HCT116 (cell line): ENCODE measurements at regions not wholly inside any gene's neighbourhood (a gene's known extent, or its start where the extent isn't known, plus 50 kb on each side); places are given as distances from the start of the nearest gene placed in this dataset.

Experiments
- ATAC-seq: fragments of 200-7000 bp; cut with Tn5 transposase; 2 replicates; pipeline ENCODE4 v1.9.1; 2020; ENCODE audit warnings: mild to moderate bottlenecking, moderate library complexity
- BruUV-seq: library from RNA; stranded (reverse); fragments of 400-500 nt; replicated peaks from 2 replicates; lab custom pipeline; 2021; lab: Mats Ljungman, UMichigan
- CTCF ChIA-PET: fragments of 300-600 bp; sonication (Branson Sonifier 250); formaldehyde crosslinking; loops from one replicate; lab custom pipeline; 2021; ENCODE audit warnings: antibody characterized with exemption; lab: Charles Lee
- POLR2A ChIA-PET: fragments of 300-600, 350-600 bp; sonication (Branson Sonifier 250); formaldehyde crosslinking; loops from one replicate; lab custom pipeline; 2021; ENCODE audit warnings: antibody characterized with exemption; lab: Charles Lee
- RAD21 ChIA-PET, 2 experiments: fragments of 300-600 bp; sonication (Branson Sonifier 250); formaldehyde crosslinking; loops; one replicate each; lab custom pipeline; 2023; ENCODE audit warnings: low total read pairs in 2 of 2; ENCODE audit not compliant: uncharacterized antibody in 2 of 2, unreplicated experiment in 2 of 2, low non-redundant PET in 1 of 2; lab: Charles Lee
- DNase-seq: peaks from one replicate; pipeline ENCODE4 v3.0.0-alpha.2; 2010; ENCODE audit warnings: low read depth, low spot score
- H2AFZ ChIP-seq: fragments of 200-600 bp; shearing (Covaris generic), sonication (generic); 2 replicates; pipeline ENCODE4 v1.6.1; 2017; ENCODE audit warnings: low read depth, mixed run types, mixed read lengths, antibody characterized with exemption, low read length; ENCODE audit not compliant: poor library complexity, severe bottlenecking
- H3K27ac ChIP-seq: 2 replicates; pipeline ENCODE4 v1.5.1; 2012; ENCODE audit warnings: low read depth, low read length
- H3K27me3 ChIP-seq: fragments of 200-600 bp; sonication (generic); 2 replicates; pipeline ENCODE4 v1.6.1; 2016; ENCODE audit warnings: mixed run types, low read length, mixed read lengths; ENCODE audit not compliant: insufficient read depth
- H3K36me3 ChIP-seq, 2 experiments: fragments of 200-500 bp in 1 of 2; fragments of 200-600 bp in 1 of 2; sonication (Bioruptor generic) in 1 of 2; sonication (generic) in 1 of 2; 2 replicates each; pipeline versions ENCODE4 v1.5.1 to v1.6.1; 2014 to 2016; ENCODE audit warnings: low read length in 2 of 2, inconsistent platforms in 1 of 2, mixed read lengths in 1 of 2, mixed run types in 1 of 2; ENCODE audit not compliant: insufficient read depth in 2 of 2, control insufficient read depth in 1 of 2
- H3K4me1 ChIP-seq, 2 experiments: fragments of 200-600 bp in 1 of 2; sonication (generic) in 1 of 2; 2 replicates each; pipeline versions ENCODE4 v1.5.1 to v1.6.1; 2012 to 2017; ENCODE audit warnings: low read length in 2 of 2, inconsistent platforms in 1 of 2, mild to moderate bottlenecking in 1 of 2, mixed read lengths in 1 of 2, mixed run types in 1 of 2, moderate library complexity in 1 of 2; ENCODE audit not compliant: insufficient read depth in 2 of 2, control insufficient read depth in 1 of 2
- H3K4me2 ChIP-seq: fragments of 200-600 bp; sonication (generic); 2 replicates; pipeline ENCODE4 v1.6.1; 2017; ENCODE audit warnings: mixed run types, low read length, mixed read lengths
- H3K4me3 ChIP-seq, 2 experiments: fragments of 200-600 bp in 1 of 2; sonication (generic) in 1 of 2; replicated peaks in 1 of 2; 2 replicates each; pipeline ENCODE4 v1.5.1; 2011 to 2016; ENCODE audit warnings: low read length in 2 of 2, control low read depth in 1 of 2, low read depth in 1 of 2, mild to moderate bottlenecking in 1 of 2, mixed read lengths in 1 of 2, mixed run types in 1 of 2
- H3K79me2 ChIP-seq: fragments of 200-600 bp; sonication (generic); 2 replicates; pipeline ENCODE4 v1.6.1; 2017; ENCODE audit warnings: mild to moderate bottlenecking, mixed run types, low read length, moderate library complexity, mixed read lengths; ENCODE audit not compliant: insufficient read depth
- H3K9ac ChIP-seq: fragments of 200-600 bp; sonication (generic); 2 replicates; pipeline ENCODE4 v1.6.1; 2016; ENCODE audit warnings: low read length, mixed read lengths
- H3K9me2 ChIP-seq: fragments of 200-600 bp; sonication (generic), shearing (Covaris generic); 2 replicates; pipeline ENCODE4 v1.6.1; 2017; ENCODE audit warnings: mixed run types, mild to moderate bottlenecking, moderate library complexity; ENCODE audit not compliant: insufficient read depth
- H3K9me3 ChIP-seq, 2 experiments: fragments of 200-500 bp in 1 of 2; fragments of 200-600 bp in 1 of 2; sonication (Bioruptor generic) in 1 of 2; sonication (generic) in 1 of 2; 2 replicates each; pipeline ENCODE4 v1.6.1; 2014 to 2017; ENCODE audit warnings: low read length in 2 of 2, mixed read lengths in 2 of 2, inconsistent platforms in 1 of 2, low read depth in 1 of 2, mild to moderate bottlenecking in 1 of 2, mixed run types in 1 of 2, moderate library complexity in 1 of 2; ENCODE audit not compliant: control insufficient read depth in 1 of 2, insufficient read depth in 1 of 2
- H4K20me1 ChIP-seq: fragments of 200-600 bp; sonication (generic), shearing (Covaris generic); 2 replicates; pipeline ENCODE4 v1.6.1; 2017; ENCODE audit warnings: mixed run types, mild to moderate bottlenecking, moderate library complexity; ENCODE audit not compliant: insufficient read depth
- CBX3 ChIP-seq: IDR thresholded peaks from 2 replicates; pipeline ENCODE4 v1.6.1; 2012; ENCODE audit warnings: low read depth
- EGR1 ChIP-seq: IDR thresholded peaks from 2 replicates; pipeline ENCODE4 v1.6.1; 2012; ENCODE audit warnings: low read depth
- EZH2 ChIP-seq: fragments of 200-600 bp; sonication (generic); IDR thresholded peaks from 2 replicates; pipeline ENCODE4 v1.6.1; 2017; ENCODE audit warnings: antibody characterized with exemption, mixed run types
- JUND ChIP-seq: IDR thresholded peaks from 2 replicates; pipeline ENCODE4 v1.6.1; 2012
- POLR2A ChIP-seq: IDR thresholded peaks from 2 replicates; pipeline ENCODE4 v1.7.0; 2011; ENCODE audit warnings: borderline replicate concordance; ENCODE audit not compliant: insufficient read depth, insufficient read length; ENCODE audit errors: extremely low read depth
- RAD21 ChIP-seq: IDR thresholded peaks from 2 replicates; pipeline ENCODE4 v1.6.1; 2012; ENCODE audit warnings: low read depth, mild to moderate bottlenecking
- SP1 ChIP-seq: IDR thresholded peaks from 2 replicates; pipeline ENCODE4 v1.6.1; 2012; ENCODE audit warnings: low read depth
- SRF ChIP-seq: IDR thresholded peaks from 2 replicates; pipeline ENCODE4 v1.6.1; 2012; ENCODE audit warnings: low read depth
- TCF7L2 ChIP-seq: IDR thresholded peaks from 2 replicates; pipeline ENCODE4 v1.7.0; 2011; ENCODE audit warnings: borderline replicate concordance, inconsistent platforms; ENCODE audit not compliant: insufficient read depth, insufficient read length; ENCODE audit errors: extremely low read depth
- YY1 ChIP-seq: IDR thresholded peaks from 2 replicates; pipeline ENCODE4 v1.6.1; 2011; ENCODE audit warnings: low read length, low read depth, moderate library complexity, mild to moderate bottlenecking; ENCODE audit not compliant: insufficient replicate concordance; ENCODE audit errors: extremely low read depth
- ZFX ChIP-seq: fragments of 450-650 bp; IDR thresholded peaks from 2 replicates; pipeline ENCODE4 v1.6.1; 2017
- ZNF274 ChIP-seq: fragments of 200-500 bp; sonication (Bioruptor generic); IDR thresholded peaks from 2 replicates; pipeline ENCODE4 v1.6.1; 2014; ENCODE audit warnings: mild to moderate bottlenecking, low read depth, low read length, inconsistent platforms
- intact Hi-C: fragments of 100-400 bp; cut with micrococcal nuclease; formaldehyde crosslinking; loops from 2 replicates; pipeline ENCODE4 v1.10.0; 2022
- TF ChIP-seq, protein P1 (sequence below): IDR thresholded peaks from 2 replicates; pipeline ENCODE4 v1.6.1; 2012; ENCODE audit warnings: low read depth
- TF ChIP-seq, protein P2 (sequence below): IDR thresholded peaks from 2 replicates; pipeline ENCODE4 v1.6.1; 2012
- TF ChIP-seq, protein P3 (sequence below), 3 experiments: fragments of 200-600 bp in 1 of 3; sonication (generic) in 1 of 3; IDR thresholded peaks in 2 of 3; conservative IDR thresholded peaks in 1 of 3; 2 replicates each; pipeline ENCODE4 v1.5.1; 2012 to 2017; ENCODE audit warnings: low read depth in 2 of 3, low read length in 2 of 3, antibody characterized with exemption in 1 of 3, borderline replicate concordance in 1 of 3, control low read depth in 1 of 3, mild to moderate bottlenecking in 1 of 3, mixed read lengths in 1 of 3, mixed run types in 1 of 3, moderate library complexity in 1 of 3; ENCODE audit not compliant: insufficient read depth in 1 of 3
- TF ChIP-seq, protein P4 (sequence below): IDR thresholded peaks from 2 replicates; pipeline ENCODE4 v1.6.1; 2011; ENCODE audit warnings: mild to moderate bottlenecking, low read length, moderate library complexity; ENCODE audit not compliant: insufficient replicate concordance; ENCODE audit errors: extremely low read depth

DNA sequence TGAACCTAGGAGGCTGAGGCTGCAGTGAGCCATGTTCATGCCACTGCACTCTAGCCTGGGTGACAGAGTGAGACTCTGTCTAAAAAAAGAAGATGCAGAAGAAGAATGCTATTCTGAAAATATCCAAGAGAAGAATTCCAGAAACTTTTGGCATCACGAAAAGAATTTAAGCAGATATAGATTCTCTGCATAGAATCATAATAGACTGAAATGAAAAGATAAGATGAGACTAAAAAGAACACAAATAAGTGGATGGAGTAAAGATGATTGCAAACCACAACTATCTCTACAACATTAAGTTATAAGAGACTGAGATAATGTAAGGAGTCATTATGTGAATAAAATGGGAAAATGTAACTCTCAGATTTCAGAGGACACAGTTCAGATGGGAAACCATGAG, 140.7 kb upstream of the TMC3 start:
- no peak for TF ChIP-seq RAD21
- TF ChIP-seq CBX3: no peak
- no peak for TF ChIP-seq ZFX
- no peak for TF ChIP-seq POLR2A
- TF ChIP-seq, protein P1, sequence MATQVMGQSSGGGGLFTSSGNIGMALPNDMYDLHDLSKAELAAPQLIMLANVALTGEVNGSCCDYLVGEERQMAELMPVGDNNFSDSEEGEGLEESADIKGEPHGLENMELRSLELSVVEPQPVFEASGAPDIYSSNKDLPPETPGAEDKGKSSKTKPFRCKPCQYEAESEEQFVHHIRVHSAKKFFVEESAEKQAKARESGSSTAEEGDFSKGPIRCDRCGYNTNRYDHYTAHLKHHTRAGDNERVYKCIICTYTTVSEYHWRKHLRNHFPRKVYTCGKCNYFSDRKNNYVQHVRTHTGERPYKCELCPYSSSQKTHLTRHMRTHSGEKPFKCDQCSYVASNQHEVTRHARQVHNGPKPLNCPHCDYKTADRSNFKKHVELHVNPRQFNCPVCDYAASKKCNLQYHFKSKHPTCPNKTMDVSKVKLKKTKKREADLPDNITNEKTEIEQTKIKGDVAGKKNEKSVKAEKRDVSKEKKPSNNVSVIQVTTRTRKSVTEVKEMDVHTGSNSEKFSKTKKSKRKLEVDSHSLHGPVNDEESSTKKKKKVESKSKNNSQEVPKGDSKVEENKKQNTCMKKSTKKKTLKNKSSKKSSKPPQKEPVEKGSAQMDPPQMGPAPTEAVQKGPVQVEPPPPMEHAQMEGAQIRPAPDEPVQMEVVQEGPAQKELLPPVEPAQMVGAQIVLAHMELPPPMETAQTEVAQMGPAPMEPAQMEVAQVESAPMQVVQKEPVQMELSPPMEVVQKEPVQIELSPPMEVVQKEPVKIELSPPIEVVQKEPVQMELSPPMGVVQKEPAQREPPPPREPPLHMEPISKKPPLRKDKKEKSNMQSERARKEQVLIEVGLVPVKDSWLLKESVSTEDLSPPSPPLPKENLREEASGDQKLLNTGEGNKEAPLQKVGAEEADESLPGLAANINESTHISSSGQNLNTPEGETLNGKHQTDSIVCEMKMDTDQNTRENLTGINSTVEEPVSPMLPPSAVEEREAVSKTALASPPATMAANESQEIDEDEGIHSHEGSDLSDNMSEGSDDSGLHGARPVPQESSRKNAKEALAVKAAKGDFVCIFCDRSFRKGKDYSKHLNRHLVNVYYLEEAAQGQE: no peak
- TF ChIP-seq, protein P2, sequence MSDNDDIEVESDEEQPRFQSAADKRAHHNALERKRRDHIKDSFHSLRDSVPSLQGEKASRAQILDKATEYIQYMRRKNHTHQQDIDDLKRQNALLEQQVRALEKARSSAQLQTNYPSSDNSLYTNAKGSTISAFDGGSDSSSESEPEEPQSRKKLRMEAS: no peak
- TF ChIP-seq, protein P3, sequence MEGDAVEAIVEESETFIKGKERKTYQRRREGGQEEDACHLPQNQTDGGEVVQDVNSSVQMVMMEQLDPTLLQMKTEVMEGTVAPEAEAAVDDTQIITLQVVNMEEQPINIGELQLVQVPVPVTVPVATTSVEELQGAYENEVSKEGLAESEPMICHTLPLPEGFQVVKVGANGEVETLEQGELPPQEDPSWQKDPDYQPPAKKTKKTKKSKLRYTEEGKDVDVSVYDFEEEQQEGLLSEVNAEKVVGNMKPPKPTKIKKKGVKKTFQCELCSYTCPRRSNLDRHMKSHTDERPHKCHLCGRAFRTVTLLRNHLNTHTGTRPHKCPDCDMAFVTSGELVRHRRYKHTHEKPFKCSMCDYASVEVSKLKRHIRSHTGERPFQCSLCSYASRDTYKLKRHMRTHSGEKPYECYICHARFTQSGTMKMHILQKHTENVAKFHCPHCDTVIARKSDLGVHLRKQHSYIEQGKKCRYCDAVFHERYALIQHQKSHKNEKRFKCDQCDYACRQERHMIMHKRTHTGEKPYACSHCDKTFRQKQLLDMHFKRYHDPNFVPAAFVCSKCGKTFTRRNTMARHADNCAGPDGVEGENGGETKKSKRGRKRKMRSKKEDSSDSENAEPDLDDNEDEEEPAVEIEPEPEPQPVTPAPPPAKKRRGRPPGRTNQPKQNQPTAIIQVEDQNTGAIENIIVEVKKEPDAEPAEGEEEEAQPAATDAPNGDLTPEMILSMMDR (IDR thresholded peaks at IDR 0.05 in 2 of 3, conservative IDR thresholded peaks at IDR 0.05 in 1 of 3; ENCODE audit: borderline replicate concordance in 1 of 3, insufficient read depth in 1 of 3, low read depth in 2 of 3, low read length in 2 of 3): no peak
- no peak for TF ChIP-seq SRF
- TF ChIP-seq ZNF274: no peak
- TF ChIP-seq, protein P4, sequence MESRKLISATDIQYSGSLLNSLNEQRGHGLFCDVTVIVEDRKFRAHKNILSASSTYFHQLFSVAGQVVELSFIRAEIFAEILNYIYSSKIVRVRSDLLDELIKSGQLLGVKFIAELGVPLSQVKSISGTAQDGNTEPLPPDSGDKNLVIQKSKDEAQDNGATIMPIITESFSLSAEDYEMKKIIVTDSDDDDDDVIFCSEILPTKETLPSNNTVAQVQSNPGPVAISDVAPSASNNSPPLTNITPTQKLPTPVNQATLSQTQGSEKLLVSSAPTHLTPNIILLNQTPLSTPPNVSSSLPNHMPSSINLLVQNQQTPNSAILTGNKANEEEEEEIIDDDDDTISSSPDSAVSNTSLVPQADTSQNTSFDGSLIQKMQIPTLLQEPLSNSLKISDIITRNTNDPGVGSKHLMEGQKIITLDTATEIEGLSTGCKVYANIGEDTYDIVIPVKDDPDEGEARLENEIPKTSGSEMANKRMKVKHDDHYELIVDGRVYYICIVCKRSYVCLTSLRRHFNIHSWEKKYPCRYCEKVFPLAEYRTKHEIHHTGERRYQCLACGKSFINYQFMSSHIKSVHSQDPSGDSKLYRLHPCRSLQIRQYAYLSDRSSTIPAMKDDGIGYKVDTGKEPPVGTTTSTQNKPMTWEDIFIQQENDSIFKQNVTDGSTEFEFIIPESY: no peak
- TF ChIP-seq YY1: no peak
- no peak for TF ChIP-seq SP1
- TF ChIP-seq EGR1: no peak
- no peak for TF ChIP-seq JUND
- no peak for TF ChIP-seq TCF7L2
- no peak for TF ChIP-seq EZH2
- H3K4me1 ChIP-seq: no peaks in the 10 kb centered on the region
- RAD21 ChIA-PET: no interaction called here
- ATAC-seq: no peak
- CTCF ChIA-PET: no interaction called here
- H3K9me3 ChIP-seq: no peaks in the 10 kb centered on the region
- H3K27me3 ChIP-seq: peaks cover 62% of the 10 kb centered on the region
- no peak overlapping the region for H3K4me3 ChIP-seq
- BruUV-seq: no TSS peak
- H3K4me2 ChIP-seq: no peak overlapping the region
- H3K9ac ChIP-seq: no peak overlapping the region
- H3K36me3 ChIP-seq: no peaks in the 10 kb centered on the region
- no peaks in the 10 kb centered on the region for H4K20me1 ChIP-seq
- H3K9me2 ChIP-seq: no peaks in the 10 kb centered on the region
- H3K27ac ChIP-seq: no peak overlapping the region
- DNase-seq: no peak
- intact Hi-C loops: no loop called here
- H3K79me2 ChIP-seq: no peaks in the 10 kb centered on the region
- no peak overlapping the region for H2AFZ ChIP-seq
- POLR2A ChIA-PET: no interaction called here
